Nephron progenitor cell (in vitro differentiated cells): ENCODE measurements at regions not wholly inside any gene's neighbourhood (a gene's known extent, or its start where the extent isn't known, plus 50 kb on each side); places are given as distances from the start of the nearest gene placed in this dataset.

Experiments used
- DNase-seq: peaks from one replicate; pipeline ENCODE4 v3.0.0; 2021
- H3K27ac Mint-ChIP-seq: 2 replicates; pipeline ENCODE4 v1.8.0; 2021; ENCODE audit warnings: mild to moderate bottlenecking, moderate library complexity, mixed read lengths
- H3K27me3 Mint-ChIP-seq: 2 replicates; pipeline ENCODE4 v1.8.0; 2021; ENCODE audit warnings: mild to moderate bottlenecking, low read depth, mixed read lengths; ENCODE audit not compliant: poor library complexity
- H3K36me3 Mint-ChIP-seq: 2 replicates; pipeline ENCODE4 v1.8.0; 2021; ENCODE audit warnings: low read depth, mixed read lengths
- H3K4me1 Mint-ChIP-seq: 2 replicates; pipeline ENCODE4 v1.8.0; 2021; ENCODE audit warnings: mixed read lengths
- H3K4me3 Mint-ChIP-seq: 2 replicates; pipeline ENCODE4 v1.8.0; 2021; ENCODE audit warnings: mild to moderate bottlenecking, moderate library complexity, mixed read lengths
- H3K9me3 Mint-ChIP-seq: 2 replicates; pipeline ENCODE4 v1.8.0; 2021; ENCODE audit warnings: mild to moderate bottlenecking, moderate library complexity, mixed read lengths
- TF ChIP-seq, protein P1 (sequence below): fragments of 200-600 bp; sonication (generic); IDR thresholded peaks from 2 replicates; pipeline ENCODE4 v1.5.0; 2021; ENCODE audit warnings: antibody characterized with exemption

GRCh38 chr6:33869826-33870423 lies 66.1 kb upstream of the MLN start:
- peaks cover 7% of the 10 kb centered on the region for H3K9me3 Mint-ChIP-seq
- peaks cover 47% of the 10 kb centered on the region for H3K4me1 Mint-ChIP-seq
- no peaks in the 10 kb centered on the region for H3K36me3 Mint-ChIP-seq
- no peak overlapping the region for H3K27ac Mint-ChIP-seq
- TF ChIP-seq, protein P1, sequence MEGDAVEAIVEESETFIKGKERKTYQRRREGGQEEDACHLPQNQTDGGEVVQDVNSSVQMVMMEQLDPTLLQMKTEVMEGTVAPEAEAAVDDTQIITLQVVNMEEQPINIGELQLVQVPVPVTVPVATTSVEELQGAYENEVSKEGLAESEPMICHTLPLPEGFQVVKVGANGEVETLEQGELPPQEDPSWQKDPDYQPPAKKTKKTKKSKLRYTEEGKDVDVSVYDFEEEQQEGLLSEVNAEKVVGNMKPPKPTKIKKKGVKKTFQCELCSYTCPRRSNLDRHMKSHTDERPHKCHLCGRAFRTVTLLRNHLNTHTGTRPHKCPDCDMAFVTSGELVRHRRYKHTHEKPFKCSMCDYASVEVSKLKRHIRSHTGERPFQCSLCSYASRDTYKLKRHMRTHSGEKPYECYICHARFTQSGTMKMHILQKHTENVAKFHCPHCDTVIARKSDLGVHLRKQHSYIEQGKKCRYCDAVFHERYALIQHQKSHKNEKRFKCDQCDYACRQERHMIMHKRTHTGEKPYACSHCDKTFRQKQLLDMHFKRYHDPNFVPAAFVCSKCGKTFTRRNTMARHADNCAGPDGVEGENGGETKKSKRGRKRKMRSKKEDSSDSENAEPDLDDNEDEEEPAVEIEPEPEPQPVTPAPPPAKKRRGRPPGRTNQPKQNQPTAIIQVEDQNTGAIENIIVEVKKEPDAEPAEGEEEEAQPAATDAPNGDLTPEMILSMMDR, result no peak
- H3K27me3 Mint-ChIP-seq, result peaks cover 18% of the 10 kb centered on the region
- no peak for DNase-seq
- no peak overlapping the region for H3K4me3 Mint-ChIP-seq

- no peak for DNase-seq
Observed at GRCh38 chr6:33869121-33869520, 65.3 kb upstream of the MLN start.

GRCh38 chr6:33868141-33868540 lies 64.3 kb upstream of the MLN start:
- Mint-ChIP-seq H3K36me3 (no peaks in the 10 kb centered on the region), H3K4me3 (no peak overlapping the region), H3K4me1 (peaks cover 46% of the 10 kb centered on the region), H3K9me3 (peaks cover 7% of the 10 kb centered on the region), H3K27me3 (peaks cover 21% of the 10 kb centered on the region), H3K27ac (no peak overlapping the region)
- TF ChIP-seq, protein P1, result no peak
- no peak for DNase-seq

More at GRCh38 chr6:33869121-33869520, 65.3 kb upstream of the MLN start:
- Mint-ChIP-seq H3K27me3 (peaks cover 18% of the 10 kb centered on the region), H3K36me3 (no peaks in the 10 kb centered on the region), H3K27ac (no peak overlapping the region), H3K4me3 (no peak overlapping the region), H3K4me1 (peaks cover 45% of the 10 kb centered on the region), H3K9me3 (peaks cover 7% of the 10 kb centered on the region)
- TF ChIP-seq, protein P1, result no peak

DNA sequence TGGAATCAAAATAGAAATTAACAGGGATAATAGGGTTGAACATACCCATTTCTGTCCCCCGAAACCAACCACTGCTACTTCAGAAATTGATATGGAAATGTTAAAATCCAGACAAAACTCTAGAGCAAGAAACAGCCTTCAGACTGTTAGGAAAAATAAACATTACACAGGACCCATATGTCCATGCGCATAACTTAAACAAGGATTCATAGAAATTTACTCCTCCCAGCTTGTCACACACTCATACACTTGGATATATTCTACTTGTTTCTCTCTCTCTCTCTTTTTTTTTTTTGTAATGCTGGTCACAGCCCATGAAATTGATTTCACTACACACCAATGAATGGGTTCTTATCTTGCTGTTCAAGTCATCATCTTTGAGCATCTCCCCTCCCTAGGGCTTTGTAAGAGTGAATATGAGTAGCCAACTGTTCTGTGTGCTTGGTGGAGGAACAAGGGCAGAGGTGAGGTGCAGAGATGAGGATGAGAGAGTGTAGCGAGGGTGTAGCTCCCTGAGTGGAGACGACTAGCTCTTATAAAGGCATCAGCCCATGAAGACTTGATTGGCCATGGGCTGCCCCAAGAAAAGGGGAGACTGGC lies 61.8 kb upstream of the MLN start:
- no peaks in the 10 kb centered on the region for H3K36me3 Mint-ChIP-seq
- H3K4me1 Mint-ChIP-seq, result peaks cover 34% of the 10 kb centered on the region
- TF ChIP-seq, protein P1, result no peak
- H3K4me3 Mint-ChIP-seq, result no peak overlapping the region
- no peak for DNase-seq
- peaks cover 7% of the 10 kb centered on the region for H3K9me3 Mint-ChIP-seq
- H3K27ac Mint-ChIP-seq, result no peak overlapping the region
- peaks cover 18% of the 10 kb centered on the region for H3K27me3 Mint-ChIP-seq

DNA sequence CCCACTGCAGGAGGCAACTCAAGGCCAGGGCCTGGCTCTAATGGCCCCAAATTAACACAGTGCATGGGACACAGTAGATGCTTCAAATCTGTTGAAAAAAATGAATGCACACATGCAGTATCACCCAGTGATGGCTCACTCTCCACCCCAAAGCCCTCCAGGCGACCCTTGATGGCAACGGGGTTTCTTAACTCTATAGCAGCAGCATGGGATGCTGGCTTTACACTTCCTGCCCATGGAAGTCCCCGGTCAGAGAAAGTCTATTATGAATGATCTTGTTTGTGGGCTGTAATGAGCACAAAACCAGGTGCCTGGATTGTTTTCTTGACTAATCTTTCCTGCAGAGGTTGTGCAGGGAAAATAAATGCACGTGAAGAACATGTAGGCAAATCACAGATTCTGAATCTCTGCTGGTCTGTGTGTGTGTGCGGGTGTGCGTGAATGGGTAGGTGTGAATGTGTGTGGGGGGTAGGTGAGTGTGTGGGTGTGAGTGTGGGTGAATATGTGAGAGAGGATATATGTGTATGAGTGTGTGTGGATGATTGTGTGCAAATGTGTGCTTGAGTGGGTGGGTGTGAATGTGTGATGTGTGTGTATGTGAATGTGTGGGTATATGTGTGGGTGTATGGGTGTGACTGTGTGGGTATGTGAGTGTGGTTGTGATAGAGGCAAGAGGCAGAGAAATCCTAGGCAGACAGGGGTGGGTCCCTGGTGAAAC lies 60.1 kb upstream of the MLN start:
- H3K27ac Mint-ChIP-seq, result no peak overlapping the region

More for the DNA sequence above, 60.1 kb upstream of the MLN start:
- no peak for DNase-seq
- TF ChIP-seq, protein P1, result no peak
- no peaks in the 10 kb centered on the region for H3K36me3 Mint-ChIP-seq
- peaks cover 28% of the 10 kb centered on the region for H3K4me1 Mint-ChIP-seq
- peaks cover 7% of the 10 kb centered on the region for H3K9me3 Mint-ChIP-seq
- no peak overlapping the region for H3K4me3 Mint-ChIP-seq
- peaks cover 8% of the 10 kb centered on the region for H3K27me3 Mint-ChIP-seq
